ENCODE measurements at regions not wholly inside any gene's neighbourhood (a gene's known extent, or its start where the extent isn't known, plus 50 kb on each side); places are given as distances from the start of the nearest gene placed in this dataset.
"Not testable (repeated sequence)": the region's sequence is repeated elsewhere in the genome, so short reads cannot be mapped to it uniquely, and the experiment has no call there.

DNA sequence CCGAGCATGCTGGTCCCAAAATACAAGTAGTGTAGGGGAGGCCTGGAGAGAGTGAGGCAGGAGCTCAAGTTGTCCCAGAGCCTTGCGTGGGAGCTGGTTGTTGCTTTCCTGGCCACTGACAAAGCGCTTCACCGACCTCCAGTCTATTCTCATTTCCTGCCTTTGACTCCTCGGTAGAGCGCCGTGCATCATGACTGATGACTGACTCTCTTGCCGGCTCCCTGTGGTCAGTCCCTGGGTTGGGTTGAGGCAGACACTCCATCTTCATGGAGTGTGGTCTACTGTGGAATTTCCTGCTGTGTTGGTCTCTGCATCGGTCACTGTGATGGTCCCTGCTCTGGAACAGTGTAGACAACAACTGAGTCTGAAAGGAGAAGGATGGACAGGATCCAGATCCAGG, 175.1 kb upstream of the S1PR3 start:
- no peak for DNase-seq (ENCODE audit: low read depth)

- no peak for DNase-seq (ENCODE audit: low read depth)
These were observed 174.7 kb upstream of the S1PR3 start for GRCh38 chr9:88816591-88816990.

DNA sequence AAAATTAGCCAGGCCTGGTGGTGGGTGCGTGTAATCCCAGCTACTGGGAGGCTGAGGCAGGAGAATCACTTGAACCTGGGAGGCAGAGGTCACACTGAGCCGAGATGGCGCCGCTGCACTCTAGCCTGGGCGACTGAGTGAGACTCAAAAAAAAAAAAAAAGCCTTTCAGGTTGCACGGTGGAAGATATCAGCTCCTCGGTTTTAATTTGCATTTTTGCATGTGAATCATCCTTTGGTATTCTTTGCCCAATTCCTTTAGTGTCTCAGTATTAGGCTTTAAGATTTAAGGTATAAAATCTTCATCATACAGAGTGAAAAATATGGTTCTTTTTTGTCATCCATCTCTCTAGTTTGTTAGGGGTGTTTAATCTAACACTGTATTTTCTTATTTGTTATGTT, 173.6 kb upstream of the S1PR3 start:
- DNase-seq (ENCODE audit: low read depth), result no peak

- DNase-seq (ENCODE audit: low read depth), result no peak
These were observed 172.6 kb upstream of the S1PR3 start for GRCh38 chr9:88818495-88819201.

- no peak for DNase-seq (ENCODE audit: low read depth)
These were observed 171.8 kb upstream of the S1PR3 start for GRCh38 chr9:88819476-88819875.

GRCh38 chr9:88820055-88820454, 171.2 kb upstream of the S1PR3 start:
- no peak for DNase-seq (ENCODE audit: low read depth)

- DNase-seq (ENCODE audit: low read depth), result no peak
These were observed 170.1 kb upstream of the S1PR3 start for GRCh38 chr9:88821033-88821745.

- DNase-seq (ENCODE audit: low read depth), result no peak
These were observed 169.5 kb upstream of the S1PR3 start for GRCh38 chr9:88821746-88822106.

- no peak for DNase-seq (ENCODE audit: low read depth)
These were observed 166.6 kb upstream of the S1PR3 start for GRCh38 chr9:88824711-88825110.

DNA sequence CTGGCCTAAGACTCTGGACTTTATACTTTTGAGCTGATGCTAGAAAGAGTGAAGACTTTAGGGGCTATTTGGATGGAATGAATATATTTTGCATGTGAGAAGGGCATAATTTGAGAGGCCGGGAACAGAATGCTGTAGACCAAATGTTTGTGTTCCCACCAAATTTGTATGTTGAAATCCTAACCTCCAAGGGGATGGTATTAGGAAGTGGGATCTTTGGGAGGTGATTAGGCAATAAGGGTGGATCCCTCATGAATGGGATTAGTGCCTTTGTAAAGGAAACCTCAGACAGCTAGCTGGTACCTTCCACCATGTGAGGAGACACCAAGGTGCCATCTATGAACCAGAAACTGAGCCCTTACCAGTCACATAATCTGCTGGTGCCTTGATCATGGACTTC, 165.1 kb upstream of the S1PR3 start:
- no peak for DNase-seq (ENCODE audit: low read depth)

- DNase-seq (ENCODE audit: low read depth), result no peak
These were observed 164.5 kb upstream of the S1PR3 start for GRCh38 chr9:88826771-88827181.

- no peak for DNase-seq (ENCODE audit: low read depth)
These were observed 163.2 kb upstream of the S1PR3 start for GRCh38 chr9:88828018-88828417.

GRCh38 chr9:88828492-88828974, 162.7 kb upstream of the S1PR3 start:
- DNase-seq (ENCODE audit: low read depth), result no peak

- no peak for DNase-seq (ENCODE audit: low read depth)
These were observed 162.0 kb upstream of the S1PR3 start for GRCh38 chr9:88829276-88829675.

DNA sequence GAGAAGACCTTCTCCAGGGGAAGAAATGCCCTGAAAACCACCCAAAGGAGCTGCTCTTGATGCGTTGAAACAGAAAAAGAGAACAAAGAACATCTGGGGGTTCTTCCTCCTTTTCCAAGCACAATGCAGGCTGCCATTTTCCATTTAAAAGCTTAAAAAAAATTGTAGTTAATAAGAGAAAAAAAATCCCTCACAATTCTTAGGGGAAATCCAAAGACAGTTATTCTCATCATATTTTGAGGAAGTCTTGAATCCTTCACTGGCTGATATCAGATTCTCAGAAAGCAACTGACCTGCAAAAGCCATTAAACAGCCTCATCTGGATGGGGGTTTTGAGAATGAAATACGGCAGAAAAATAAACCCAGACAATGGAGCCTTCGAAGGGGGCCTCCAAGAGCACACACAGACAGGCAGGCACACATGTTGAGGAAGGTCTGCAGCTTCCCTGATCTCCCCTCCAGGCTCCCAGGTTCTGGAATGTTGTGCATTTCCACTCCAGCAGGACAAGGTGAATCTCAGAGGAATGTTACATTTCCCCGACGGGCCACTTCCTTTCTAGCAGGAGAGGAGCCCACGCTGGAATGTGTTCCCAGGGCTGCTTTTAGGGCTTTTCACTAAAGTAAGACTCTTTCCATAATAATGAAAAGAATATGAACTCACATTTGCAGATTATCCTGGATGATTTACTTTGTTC, 159.4 kb upstream of the S1PR3 start:
- DNase-seq (ENCODE audit: low read depth), result no peak

GRCh38 chr9:88833946-88834345, 157.3 kb upstream of the S1PR3 start:
- DNase-seq (ENCODE audit: low read depth), result no peak

DNA sequence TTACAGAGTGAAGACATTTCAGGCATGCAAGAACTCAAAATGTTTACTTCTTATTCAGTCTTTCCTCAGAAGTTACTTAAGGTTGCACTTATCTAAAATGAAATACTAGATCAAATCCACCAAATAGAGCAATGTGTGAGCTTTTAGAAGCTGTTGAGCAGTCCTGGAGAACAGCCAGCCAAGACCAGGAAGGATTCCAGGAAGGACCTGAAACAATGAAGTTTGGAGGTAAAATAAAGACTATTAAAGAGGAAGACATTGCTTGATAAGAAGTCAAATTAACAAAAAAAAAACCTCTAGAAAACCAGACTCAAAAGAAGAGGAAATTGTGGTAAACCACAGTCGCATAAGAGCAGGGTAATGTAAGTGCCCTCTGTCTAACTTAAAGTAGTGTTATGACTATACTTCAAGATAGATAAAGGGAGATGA, 156.2 kb upstream of the S1PR3 start:
- no peak for DNase-seq (ENCODE audit: low read depth)

DNA sequence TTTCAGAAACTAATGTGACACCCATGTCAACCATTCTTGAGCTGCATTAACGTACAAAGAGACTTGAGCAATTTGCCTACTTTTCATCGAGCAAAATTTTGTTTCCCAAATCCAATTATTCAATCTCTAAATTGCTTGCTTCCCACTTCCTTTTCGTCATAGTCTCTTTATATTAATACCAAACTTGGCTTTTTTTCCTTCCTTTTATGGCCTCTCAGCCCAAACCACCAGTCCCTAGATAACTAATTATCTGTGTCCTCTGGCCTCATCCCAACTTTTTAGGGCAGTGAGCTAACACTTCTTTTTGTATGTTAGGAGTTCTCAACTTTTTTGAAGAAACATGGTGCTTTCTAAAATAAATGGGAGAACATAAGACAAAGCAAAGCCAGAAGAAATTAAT, 155.5 kb upstream of the S1PR3 start:
- no peak for DNase-seq (ENCODE audit: low read depth)

- no peak for DNase-seq (ENCODE audit: low read depth)
These were observed 153.5 kb upstream of the S1PR3 start for GRCh38 chr9:88837731-88838130.

DNA sequence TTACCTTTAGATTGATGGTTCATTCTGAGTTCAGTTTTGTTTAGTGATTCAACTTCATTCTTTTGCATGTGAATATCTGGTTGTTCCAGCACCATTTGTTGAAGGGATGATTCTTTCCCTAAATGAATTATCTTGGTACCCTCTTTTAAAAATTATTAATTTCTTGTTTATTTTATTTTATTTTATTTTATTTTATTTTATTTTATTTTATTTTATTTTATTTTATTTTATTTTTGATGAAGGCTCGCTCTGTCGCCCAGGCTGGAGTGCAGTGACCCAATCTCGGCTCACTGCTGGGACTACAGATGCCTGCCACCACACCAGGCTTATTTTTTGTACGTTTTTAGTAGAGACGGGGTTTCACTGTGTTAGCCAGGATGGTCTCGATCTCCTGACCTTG, 141.4 kb upstream of the S1PR3 start:
- DNase-seq (ENCODE audit: low read depth), result not testable (repeated sequence)

DNA sequence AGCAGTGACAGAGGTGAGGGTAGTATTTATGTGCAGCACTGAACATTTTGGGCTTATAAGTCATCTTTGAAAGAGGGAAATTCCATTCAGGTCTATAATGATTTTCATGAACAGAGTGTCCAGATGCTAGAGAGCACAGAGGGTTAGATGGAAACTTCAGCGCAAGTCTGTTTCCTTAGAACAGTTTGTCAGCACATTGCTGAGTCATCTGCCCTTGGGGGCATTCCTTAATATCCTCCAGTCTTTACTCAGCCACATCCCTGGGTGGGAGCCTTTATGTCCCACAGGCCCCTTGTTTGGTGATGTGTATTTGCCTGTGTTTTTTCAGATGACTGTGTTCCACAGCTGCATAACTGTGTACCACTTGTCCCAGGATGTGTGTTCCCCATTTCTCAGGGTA, 138.5 kb upstream of the S1PR3 start:
- DNase-seq (ENCODE audit: low read depth), result no peak

DNA sequence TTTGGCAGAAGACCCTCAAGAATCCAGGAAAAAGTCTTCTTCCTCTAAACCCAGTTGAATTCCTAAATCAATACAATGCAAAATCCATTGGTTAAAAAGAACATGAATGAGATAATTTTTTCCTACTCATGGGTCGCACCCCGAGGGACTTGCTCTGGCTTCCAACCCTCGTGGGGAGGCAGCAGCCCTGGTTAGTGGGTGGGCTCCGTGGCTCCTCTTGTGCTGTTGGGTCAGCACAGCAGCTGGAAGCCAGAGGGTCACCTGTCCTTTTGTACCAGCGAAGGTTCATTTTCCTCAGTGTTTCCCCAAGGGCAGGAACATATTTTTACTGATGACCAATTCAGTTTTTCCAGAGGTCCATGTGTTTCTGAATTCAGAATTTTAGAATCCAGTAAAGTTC, 120.6 kb upstream of the S1PR3 start:
- DNase-seq (ENCODE audit: low read depth), result no peak

DNA sequence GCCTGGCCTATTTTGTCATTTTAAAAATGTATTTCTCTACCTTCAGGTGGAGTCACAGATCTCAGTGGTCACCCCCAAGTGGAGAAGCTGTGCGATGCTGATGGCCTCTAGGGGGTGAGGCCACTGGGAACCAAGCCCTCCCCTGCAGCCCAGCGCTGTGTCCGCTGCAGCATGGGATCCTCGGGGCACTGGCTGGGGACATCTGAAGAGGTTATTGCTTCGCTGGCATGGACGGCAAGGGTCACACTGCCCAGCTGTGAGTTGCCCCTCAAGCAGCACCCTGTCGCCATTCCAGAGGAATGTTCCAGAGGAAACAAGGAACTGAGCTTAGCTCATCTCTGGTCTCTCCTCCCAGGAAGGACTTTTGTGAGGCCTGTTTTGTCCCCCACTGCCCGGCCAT, 119.6 kb upstream of the S1PR3 start:
- DNase-seq (ENCODE audit: low read depth), result no peak

All from activated T-cell treated with anti-CD3 and anti-CD28 coated beads for 1 hour (primary cell).